T-helper 17 cell (primary cell): ENCODE measurements at regions not wholly inside any gene's neighbourhood (a gene's known extent, or its start where the extent isn't known, plus 50 kb on each side); places are given as distances from the start of the nearest gene placed in this dataset.
"Not testable (repeated sequence)": the region's sequence is repeated elsewhere in the genome, so short reads cannot be mapped to it uniquely, and the experiment has no call there.

ENCODE experiments used
- ATAC-seq: fragments of 150-1000 bp; cut with Tn5 transposase; 2 replicates; pipeline ENCODE4 v1.10.0; 2021; ENCODE audit warnings: mild to moderate bottlenecking, moderate library complexity
- DNase-seq, 3 donors: peaks; one replicate each; pipeline versions ENCODE4 v3.0.0 to v3.0.0-alpha.2; 2020 to 2021
- H3K9me3 ChIP-seq: one replicate; pipeline ENCODE4 v1.7.0; 2013; ENCODE audit warnings: low read length, mild to moderate bottlenecking; ENCODE audit not compliant: control insufficient read depth, poor library complexity, severe bottlenecking
- H3K27ac Mint-ChIP-seq: one replicate; pipeline ENCODE4 v1.8.0; 2022; ENCODE audit warnings: mild to moderate bottlenecking, moderate library complexity, mixed read lengths
- H3K27me3 Mint-ChIP-seq: one replicate; pipeline ENCODE4 v1.8.0; 2022; ENCODE audit warnings: mixed read lengths
- H3K36me3 Mint-ChIP-seq: one replicate; pipeline ENCODE4 v1.8.0; 2022; ENCODE audit warnings: low read depth, mixed read lengths
- H3K4me1 Mint-ChIP-seq: one replicate; pipeline ENCODE4 v1.8.0; 2022; ENCODE audit warnings: mild to moderate bottlenecking, mixed read lengths
- H3K4me3 Mint-ChIP-seq: one replicate; pipeline ENCODE4 v1.8.0; 2022; ENCODE audit warnings: mild to moderate bottlenecking, moderate library complexity, mixed read lengths

GRCh38 chr3:98710067-98710659 is 53.0 kb upstream of the ST3GAL6 start:
- DNase-seq: no peak
- Mint-ChIP-seq H3K27ac (no peak overlapping the region), H3K36me3 (no peaks in the 10 kb centered on the region), H3K27me3 (peaks cover 40% of the 10 kb centered on the region), H3K4me3 (no peak overlapping the region), H3K4me1 (no peaks in the 10 kb centered on the region)
- no peaks in the 10 kb centered on the region for H3K9me3 ChIP-seq
- ATAC-seq: no peak

GRCh38 chr3:98711426-98711825 is 51.7 kb upstream of the ST3GAL6 start:
- ATAC-seq (no peak), DNase-seq (no peak)
- H3K27me3 Mint-ChIP-seq: peaks cover 31% of the 10 kb centered on the region
- H3K36me3 Mint-ChIP-seq: no peaks in the 10 kb centered on the region
- no peak overlapping the region for H3K27ac Mint-ChIP-seq
- H3K9me3 ChIP-seq: no peaks in the 10 kb centered on the region
- no peak overlapping the region for H3K4me3 Mint-ChIP-seq
- H3K4me1 Mint-ChIP-seq: no peaks in the 10 kb centered on the region

- Mint-ChIP-seq H3K27ac (no peak overlapping the region), H3K36me3 (no peaks in the 10 kb centered on the region), H3K4me3 (no peak overlapping the region), H3K4me1 (no peaks in the 10 kb centered on the region), H3K27me3 (peaks cover 20% of the 10 kb centered on the region)
- ATAC-seq (no peak), DNase-seq (no peak)
- peaks cover 3% of the 10 kb centered on the region for H3K9me3 ChIP-seq
Observed at GRCh38 chr3:98712726-98713125, 50.4 kb upstream of the ST3GAL6 start.

GRCh38 chr3:98713332-98713731 is 49.8 kb upstream of the ST3GAL6 start:
- not testable (repeated sequence) for H3K4me3 Mint-ChIP-seq, ATAC-seq, H3K27ac Mint-ChIP-seq

More at GRCh38 chr3:98713332-98713731, 49.8 kb upstream of the ST3GAL6 start:
- not testable (repeated sequence) for DNase-seq, H3K4me1 Mint-ChIP-seq, H3K36me3 Mint-ChIP-seq, H3K9me3 ChIP-seq
- peaks cover 23% of the 10 kb centered on the region for H3K27me3 Mint-ChIP-seq
